IPS-18a (cell line): ENCODE measurements at regions not wholly inside any gene's neighbourhood (a gene's known extent, or its start where the extent isn't known, plus 50 kb on each side); places are given as distances from the start of the nearest gene placed in this dataset.

Experiments
- H3K27ac ChIP-seq: one replicate; pipeline ENCODE4 v1.5.1; 2013; ENCODE audit warnings: low read length
- H3K27me3 ChIP-seq: one replicate; pipeline ENCODE4 v1.6.1; 2013; ENCODE audit warnings: mild to moderate bottlenecking, low read length; ENCODE audit not compliant: control insufficient read depth, insufficient read depth
- H3K36me3 ChIP-seq: one replicate; pipeline ENCODE4 v1.6.1; 2013; ENCODE audit warnings: low read depth, low read length; ENCODE audit not compliant: control insufficient read depth
- H3K4me1 ChIP-seq: one replicate; pipeline ENCODE4 v1.6.1; 2013; ENCODE audit warnings: low read depth, low read length; ENCODE audit not compliant: control insufficient read depth
- H3K4me3 ChIP-seq: one replicate; pipeline ENCODE4 v1.5.1; 2013; ENCODE audit warnings: low read length
- H3K9ac ChIP-seq: one replicate; pipeline ENCODE4 v1.6.1; 2013; ENCODE audit warnings: mild to moderate bottlenecking, low read length, moderate library complexity
- H3K9me3 ChIP-seq: one replicate; pipeline ENCODE4 v1.6.1; 2013; ENCODE audit warnings: low read depth, low read length; ENCODE audit not compliant: control insufficient read depth

DNA sequence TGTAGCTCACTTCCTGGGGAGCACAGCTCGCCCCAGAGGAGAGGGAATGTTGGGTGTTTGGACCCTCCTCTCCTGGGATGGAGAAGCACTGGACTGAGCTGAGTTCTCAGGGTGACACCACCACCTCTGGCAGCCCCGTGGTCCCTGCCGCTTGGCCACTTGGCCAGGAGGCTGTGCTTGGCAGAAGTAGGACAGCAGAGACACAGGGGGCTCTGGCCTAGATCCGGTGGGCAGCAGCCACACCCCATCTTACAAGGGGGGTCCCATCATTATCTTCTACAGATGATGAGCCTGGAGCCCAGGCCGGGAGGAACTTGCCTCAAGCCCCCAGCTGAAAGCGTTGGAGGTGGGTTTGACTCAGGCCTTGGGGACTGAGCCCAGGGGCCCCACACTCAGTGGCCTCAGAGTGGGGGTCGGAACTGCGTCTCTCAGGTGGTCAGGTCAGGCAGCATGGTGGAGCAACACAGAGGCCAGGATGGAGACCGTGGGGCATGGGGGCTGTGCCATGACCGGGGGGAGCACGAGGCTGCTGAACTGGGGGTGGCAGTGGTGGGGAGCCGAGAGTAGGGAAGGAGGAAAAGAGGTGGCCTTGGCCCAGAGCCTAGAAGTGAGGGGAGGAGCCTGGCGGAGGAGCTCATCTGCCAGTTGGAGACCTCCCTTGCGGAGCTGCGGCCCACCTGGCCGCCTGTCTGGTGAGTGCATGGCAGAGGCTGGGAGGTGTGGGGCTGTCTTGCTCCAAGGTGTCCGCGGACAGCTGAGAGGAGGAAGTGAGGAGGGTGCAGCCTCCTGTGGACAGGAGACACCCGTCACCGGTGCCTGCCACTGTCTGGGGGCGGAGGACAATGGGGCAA is 63.6 kb upstream of the HDAC4 start:
- H3K27ac ChIP-seq, result no peak overlapping the region
- no peak overlapping the region for H3K4me3 ChIP-seq
- H3K9me3 ChIP-seq, result no peaks in the 10 kb centered on the region
- H3K9ac ChIP-seq, result no peak overlapping the region
- H3K4me1 ChIP-seq, result no peaks in the 10 kb centered on the region
- H3K27me3 ChIP-seq, result no peaks in the 10 kb centered on the region
- H3K36me3 ChIP-seq, result no peaks in the 10 kb centered on the region

DNA sequence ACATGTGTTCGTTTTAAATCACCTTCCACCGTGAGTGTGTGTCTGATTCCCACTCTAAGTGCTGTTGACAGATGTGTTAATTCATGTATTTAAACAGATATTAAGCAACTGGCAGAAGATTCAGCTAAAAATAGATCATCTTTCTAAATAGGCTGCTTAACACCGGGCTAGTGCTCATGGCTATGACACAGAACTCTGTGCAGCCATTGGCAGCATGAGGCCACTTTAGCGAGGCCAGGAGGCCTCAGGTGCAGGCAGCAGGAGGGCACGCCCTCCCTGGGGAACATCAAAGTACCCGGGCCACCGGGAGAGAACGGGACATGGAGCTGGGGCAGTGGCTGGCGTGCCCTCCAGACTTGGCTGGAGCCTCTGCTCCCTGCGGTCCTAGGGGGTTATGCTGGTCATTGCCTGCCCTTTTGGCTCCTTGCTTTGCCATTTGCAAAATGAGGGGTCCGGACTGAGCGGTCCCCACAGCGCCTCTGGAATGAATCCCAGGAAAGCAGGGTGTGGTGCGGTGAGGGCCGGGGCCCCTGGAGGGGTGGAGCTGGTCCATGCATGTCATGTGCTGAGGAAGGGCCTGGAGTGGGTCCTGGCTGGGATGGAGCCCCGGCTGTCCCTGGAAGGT is 62.8 kb upstream of the HDAC4 start:
- Histone ChIP-seq H3K27ac (no peak overlapping the region), H3K4me3 (no peak overlapping the region), H3K9me3 (no peaks in the 10 kb centered on the region), H3K9ac (no peak overlapping the region), H3K27me3 (no peaks in the 10 kb centered on the region), H3K4me1 (no peaks in the 10 kb centered on the region), H3K36me3 (no peaks in the 10 kb centered on the region)

DNA sequence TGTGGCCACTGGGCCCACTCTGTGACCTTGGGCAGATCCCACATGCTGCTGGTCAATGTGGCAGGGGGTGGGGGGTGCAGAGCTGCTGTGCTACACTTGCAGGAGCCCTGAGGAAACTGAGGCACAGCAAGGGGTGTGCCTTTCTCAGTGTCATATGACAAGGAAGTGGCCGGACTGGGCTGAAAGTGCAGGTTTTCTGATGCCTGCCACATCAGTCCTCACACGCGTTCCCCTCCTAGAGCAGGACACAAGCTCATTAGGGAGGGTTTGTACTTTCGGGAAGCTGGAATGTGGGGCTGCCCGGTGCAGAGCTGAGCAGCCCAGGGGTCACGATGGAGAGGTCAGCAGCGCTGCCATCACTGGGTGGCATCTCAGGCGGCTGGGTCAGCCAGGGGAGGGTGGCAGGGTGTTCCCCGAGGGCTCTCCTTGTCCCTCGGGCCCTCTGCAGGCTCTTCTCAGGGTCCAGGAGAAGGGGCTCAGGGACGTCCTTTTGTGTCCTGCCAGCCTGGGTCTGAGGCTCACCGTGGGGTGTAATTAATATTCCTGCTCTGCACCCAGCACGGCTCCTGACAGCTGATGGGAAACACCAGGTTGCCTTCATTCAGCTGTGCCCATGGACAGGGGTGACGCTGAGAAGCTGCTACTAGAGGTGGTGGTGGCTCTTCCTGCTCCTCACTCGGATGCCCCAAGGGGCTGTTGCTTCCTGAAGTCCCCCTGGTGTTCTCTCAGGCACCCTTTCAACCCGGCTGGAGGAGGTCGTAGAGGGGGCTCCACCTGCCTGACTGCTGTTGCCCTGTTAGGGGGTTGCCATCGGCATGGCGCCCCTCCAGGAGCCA is 62.1 kb upstream of the HDAC4 start:
- no peak overlapping the region for H3K9ac ChIP-seq
- no peaks in the 10 kb centered on the region for H3K9me3 ChIP-seq
- H3K27ac ChIP-seq, result no peak overlapping the region
- no peaks in the 10 kb centered on the region for H3K27me3 ChIP-seq
- H3K36me3 ChIP-seq, result no peaks in the 10 kb centered on the region
- no peaks in the 10 kb centered on the region for H3K4me1 ChIP-seq
- H3K4me3 ChIP-seq, result no peak overlapping the region

DNA sequence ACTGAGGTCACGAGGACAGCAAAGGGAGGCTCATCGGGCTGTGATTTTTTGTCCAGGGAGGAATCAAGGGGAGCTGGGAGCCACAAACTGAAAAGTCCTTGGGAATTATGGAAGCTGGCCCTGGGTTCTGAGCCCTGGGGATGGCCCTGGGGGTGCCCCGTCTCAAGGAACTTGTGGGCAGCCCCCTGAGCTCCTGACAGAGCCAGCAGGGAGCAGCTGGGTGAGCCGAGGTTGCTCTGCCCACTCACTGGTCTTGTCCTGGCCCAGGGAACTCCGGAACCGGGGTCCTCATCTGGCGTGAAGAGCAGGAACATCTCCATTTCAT is 61.3 kb upstream of the HDAC4 start:
- Histone ChIP-seq H3K4me1 (no peaks in the 10 kb centered on the region), H3K36me3 (no peaks in the 10 kb centered on the region), H3K4me3 (no peak overlapping the region), H3K9ac (no peak overlapping the region), H3K9me3 (no peaks in the 10 kb centered on the region), H3K27ac (no peak overlapping the region), H3K27me3 (no peaks in the 10 kb centered on the region)

DNA sequence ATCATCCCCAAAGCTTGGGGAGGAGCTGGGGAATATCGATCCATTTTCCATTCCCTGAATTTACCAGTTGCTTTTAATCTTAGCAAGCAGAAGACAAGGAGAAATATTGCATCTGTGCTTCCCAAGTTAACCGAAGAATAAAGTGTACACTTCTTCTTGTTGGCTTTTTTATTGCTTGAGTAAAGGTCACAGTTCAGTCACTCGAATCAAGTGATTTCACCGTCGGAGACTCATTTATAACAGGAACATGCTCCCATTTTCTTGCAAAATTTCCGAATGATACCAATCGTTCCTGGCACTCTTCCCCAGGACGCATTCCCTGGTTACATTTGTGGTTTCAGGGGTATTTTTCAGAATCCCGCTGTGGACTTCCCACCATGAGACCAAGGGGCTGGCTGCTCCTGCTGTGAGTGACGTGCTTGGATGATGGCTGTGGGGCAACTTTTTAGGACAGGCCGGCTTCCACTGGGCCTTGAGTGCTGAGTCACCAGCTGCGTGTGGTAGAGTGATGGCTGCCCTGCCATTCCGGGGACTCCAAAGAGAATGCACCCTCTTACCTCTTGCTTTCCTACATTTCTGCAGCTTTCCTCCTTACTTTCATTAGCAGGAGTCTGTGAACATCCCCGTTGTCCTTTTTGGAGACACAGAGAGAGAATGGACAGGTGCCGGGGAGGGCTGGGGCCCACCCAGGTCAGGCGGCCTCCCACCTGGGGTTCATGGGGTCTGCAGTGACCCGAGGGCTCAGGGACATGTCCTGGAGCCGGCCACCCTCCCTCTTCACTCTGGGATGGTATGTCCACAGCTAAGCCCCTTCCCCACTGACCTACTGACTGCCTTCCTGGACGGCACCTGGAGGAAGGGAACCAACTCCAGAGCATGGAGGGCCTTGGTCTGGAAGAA is 60.7 kb upstream of the HDAC4 start:
- no peak overlapping the region for H3K9ac ChIP-seq
- H3K27me3 ChIP-seq, result no peaks in the 10 kb centered on the region
- no peaks in the 10 kb centered on the region for H3K9me3 ChIP-seq
- no peak overlapping the region for H3K4me3 ChIP-seq
- H3K4me1 ChIP-seq, result no peaks in the 10 kb centered on the region
- H3K27ac ChIP-seq, result no peak overlapping the region
- H3K36me3 ChIP-seq, result no peaks in the 10 kb centered on the region

DNA sequence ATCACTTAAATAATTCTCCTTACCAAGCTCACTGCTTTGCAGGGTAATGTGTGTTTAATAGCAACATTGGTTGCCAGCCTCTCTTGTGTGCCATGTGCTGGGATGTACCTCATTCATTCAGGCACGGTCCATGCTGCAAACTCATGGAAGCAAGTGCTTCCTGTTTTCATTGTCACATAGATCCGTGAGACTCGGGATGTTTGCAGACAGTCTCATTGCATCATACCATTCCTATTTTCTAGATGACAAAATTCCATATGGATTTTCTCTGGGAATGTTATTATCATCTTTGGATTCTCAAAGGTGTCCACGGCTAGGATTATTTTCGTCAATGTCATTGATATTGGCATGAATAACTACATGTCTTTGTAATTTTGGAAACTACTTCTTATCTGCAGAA is 60.0 kb upstream of the HDAC4 start:
- no peak overlapping the region for H3K4me3 ChIP-seq
- H3K4me1 ChIP-seq, result no peaks in the 10 kb centered on the region
- no peaks in the 10 kb centered on the region for H3K27me3 ChIP-seq

DNA sequence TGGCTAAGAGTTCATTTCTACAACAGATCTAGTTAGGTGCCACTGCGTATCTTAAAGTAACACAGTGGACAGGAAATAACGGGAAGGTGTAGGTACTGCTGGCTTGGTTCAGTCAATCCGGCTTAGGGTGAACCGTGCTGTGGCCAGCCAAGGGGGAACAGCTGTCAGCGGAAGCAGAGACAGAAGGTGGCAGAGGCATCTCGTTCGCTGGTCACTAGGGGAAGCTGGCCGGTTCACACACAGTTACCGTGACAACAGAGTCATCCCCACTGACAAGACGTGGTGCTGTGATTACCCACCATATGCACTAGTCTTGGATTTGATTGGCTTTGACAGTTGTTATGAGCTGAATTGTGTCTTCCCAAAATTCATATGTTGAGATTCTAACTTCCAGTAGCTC is 58.8 kb upstream of the HDAC4 start:
- Histone ChIP-seq H3K27me3 (no peaks in the 10 kb centered on the region), H3K27ac (no peak overlapping the region)

More for the DNA sequence above, 60.0 kb upstream of the HDAC4 start:
- no peaks in the 10 kb centered on the region for H3K9me3 ChIP-seq
- H3K27ac ChIP-seq, result no peak overlapping the region
- H3K36me3 ChIP-seq, result no peaks in the 10 kb centered on the region
- H3K9ac ChIP-seq, result no peak overlapping the region

DNA sequence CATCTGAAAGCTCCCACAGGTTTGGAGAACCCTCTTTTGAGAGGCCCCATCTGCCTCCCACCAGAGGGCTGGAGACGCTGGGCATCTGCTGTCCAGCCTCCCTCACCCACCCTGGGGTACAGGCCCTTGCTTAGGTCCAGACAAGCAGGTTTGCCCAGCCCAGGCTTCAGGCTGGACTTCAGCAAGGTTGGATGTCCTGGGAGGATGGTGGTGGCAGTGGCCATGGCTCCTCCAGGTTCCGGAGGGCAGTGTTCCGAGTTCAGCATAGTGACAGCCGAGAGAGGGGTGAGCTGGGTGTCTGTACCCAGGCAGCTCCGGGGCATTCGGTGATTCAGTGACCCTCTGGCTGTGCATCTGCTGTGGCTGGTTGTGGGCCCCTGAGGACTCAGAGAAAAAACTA is 58.2 kb upstream of the HDAC4 start:
- no peak overlapping the region for H3K27ac ChIP-seq

More for the DNA sequence above, 58.8 kb upstream of the HDAC4 start:
- Histone ChIP-seq H3K9me3 (peaks cover under 1% of the 10 kb centered on the region), H3K36me3 (no peaks in the 10 kb centered on the region), H3K4me3 (no peak overlapping the region), H3K9ac (no peak overlapping the region), H3K4me1 (no peaks in the 10 kb centered on the region)

DNA sequence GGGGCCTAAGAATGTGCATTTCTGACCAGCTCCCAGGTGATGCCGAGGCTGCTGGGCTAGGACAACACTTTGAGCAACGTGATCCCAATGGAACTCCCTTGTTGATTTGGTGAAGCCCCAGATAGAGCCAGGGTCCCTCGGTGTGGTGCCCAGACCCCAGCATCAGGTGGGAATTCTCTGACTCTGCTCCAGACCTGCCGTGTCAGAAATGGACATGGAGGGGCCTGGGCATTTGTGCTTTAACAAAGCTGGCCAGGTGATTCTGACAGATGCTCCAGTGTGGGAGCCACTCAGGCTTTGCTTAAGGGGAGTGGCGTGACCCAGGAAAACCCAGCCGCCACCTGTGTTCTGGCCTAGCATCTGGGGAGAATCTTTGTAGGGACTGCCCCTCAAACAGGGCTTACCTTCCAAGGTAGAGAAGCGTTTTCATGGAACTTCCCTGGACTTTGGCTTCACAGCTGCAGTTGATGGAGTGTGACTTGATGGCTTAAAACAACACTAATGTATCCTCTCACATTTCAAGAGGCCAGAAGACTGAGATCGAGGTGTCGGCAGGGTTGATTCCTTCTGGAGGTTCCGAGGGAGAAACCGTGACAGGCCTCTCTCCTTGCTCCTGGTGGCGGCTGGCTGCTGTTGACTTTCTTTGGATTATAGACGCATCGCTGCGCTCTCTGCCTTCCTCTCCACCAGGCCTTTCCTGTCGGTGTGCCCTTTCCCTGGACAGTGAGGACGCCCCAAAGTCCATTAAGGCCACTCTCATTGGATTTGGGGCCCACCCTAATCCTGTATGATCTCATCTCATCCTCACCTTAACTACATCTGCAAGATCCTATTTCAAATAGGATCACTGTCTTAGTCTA is 57.0 kb upstream of the HDAC4 start:
- H3K36me3 ChIP-seq, result no peaks in the 10 kb centered on the region
- H3K4me3 ChIP-seq, result no peak overlapping the region
- H3K27ac ChIP-seq, result no peak overlapping the region
- H3K9me3 ChIP-seq, result peaks cover 12% of the 10 kb centered on the region
- no peaks in the 10 kb centered on the region for H3K4me1 ChIP-seq
- H3K27me3 ChIP-seq, result no peaks in the 10 kb centered on the region
- H3K9ac ChIP-seq, result no peak overlapping the region

More for the DNA sequence above, 58.2 kb upstream of the HDAC4 start:
- Histone ChIP-seq H3K36me3 (no peaks in the 10 kb centered on the region), H3K4me3 (no peak overlapping the region), H3K4me1 (no peaks in the 10 kb centered on the region), H3K9me3 (peaks cover 5% of the 10 kb centered on the region), H3K27me3 (no peaks in the 10 kb centered on the region), H3K9ac (no peak overlapping the region)

DNA sequence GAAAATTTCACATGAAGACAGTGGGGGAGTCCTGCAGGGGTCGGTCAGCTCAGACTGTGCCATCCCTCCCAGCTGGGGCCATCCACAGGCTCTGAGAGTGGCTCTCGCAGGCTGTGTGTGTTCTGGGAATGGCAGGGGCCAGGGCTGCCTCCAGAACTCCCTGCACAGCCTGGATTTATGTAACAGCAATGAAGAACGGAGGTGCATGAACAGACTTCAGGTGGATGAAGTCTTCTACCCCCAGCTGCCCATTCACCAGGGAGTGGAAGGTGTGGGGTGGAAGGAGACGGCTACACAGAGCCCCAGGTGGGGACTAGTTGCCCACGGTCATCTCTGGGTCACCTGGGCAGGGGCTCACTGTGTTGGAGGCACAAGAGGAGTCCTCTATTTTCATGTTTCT is 56.1 kb upstream of the HDAC4 start:
- Histone ChIP-seq H3K27me3 (no peaks in the 10 kb centered on the region), H3K9ac (no peak overlapping the region), H3K27ac (no peak overlapping the region), H3K4me1 (no peaks in the 10 kb centered on the region), H3K36me3 (no peaks in the 10 kb centered on the region), H3K9me3 (peaks cover 18% of the 10 kb centered on the region), H3K4me3 (no peak overlapping the region)
